GM23338 (cell line): ENCODE measurements at regions not wholly inside any gene's neighbourhood (a gene's known extent, or its start where the extent isn't known, plus 50 kb on each side); places are given as distances from the start of the nearest gene placed in this dataset.

ENCODE experiments used
- CREB1 ChIP-seq: fragments of 250-450 bp; sonication (Bioruptor Pico); IDR thresholded peaks from 2 replicates; pipeline ENCODE4 v1.5.0; 2020; ENCODE audit warnings: low read depth, mild to moderate bottlenecking, moderate library complexity
- EZH2 ChIP-seq: fragments of 200-600 bp; sonication (generic); IDR thresholded peaks from one replicate; pipeline ENCODE4 v1.8.0; 2017; ENCODE audit warnings: antibody characterized with exemption, mild to moderate bottlenecking, low read depth; ENCODE audit not compliant: unreplicated experiment
- EZH2phosphoT487 ChIP-seq: fragments of 200-600 bp; sonication (generic); IDR thresholded peaks from one replicate; pipeline ENCODE4 v1.8.1; 2018; ENCODE audit warnings: antibody characterized with exemption; ENCODE audit not compliant: unreplicated experiment
- JUNB ChIP-seq: IDR thresholded peaks from one replicate; pipeline ENCODE4 v1.6.1; 2016; ENCODE audit warnings: antibody characterized with exemption; ENCODE audit not compliant: unreplicated experiment
- POLR2AphosphoS5 ChIP-seq: IDR thresholded peaks from 2 replicates; pipeline ENCODE4 v1.6.1; 2016; ENCODE audit warnings: antibody characterized with exemption, low read depth
- STAT1 ChIP-seq: IDR thresholded peaks from one replicate; pipeline ENCODE4 v1.6.1; 2016; ENCODE audit warnings: antibody characterized with exemption; ENCODE audit not compliant: unreplicated experiment
- ZNF114 ChIP-seq: fragments of 250-450 bp; sonication (Bioruptor Pico); IDR thresholded peaks from 2 replicates; pipeline ENCODE4 v1.5.0; 2020; ENCODE audit warnings: mild to moderate bottlenecking, moderate library complexity
- ZNF331 ChIP-seq: fragments of 250-450 bp; sonication (Bioruptor Pico); IDR thresholded peaks from 2 replicates; pipeline ENCODE4 v1.5.0; 2020; ENCODE audit warnings: low read depth, mild to moderate bottlenecking, moderate library complexity
- TF ChIP-seq, protein P1 (sequence below), 2 experiments: fragments of 200-600 bp in 1 of 2; sonication (generic) in 1 of 2; conservative IDR thresholded peaks; 2 replicates each; pipeline versions ENCODE4 v1.5.1 to v1.6.1; 2016 to 2017; ENCODE audit warnings: antibody characterized with exemption in 2 of 2, low read depth in 2 of 2, mild to moderate bottlenecking in 2 of 2, moderate library complexity in 1 of 2
- TF ChIP-seq, protein P2 (sequence below): IDR thresholded peaks from one replicate; pipeline ENCODE4 v1.6.1; 2018; ENCODE audit warnings: antibody characterized with exemption; ENCODE audit not compliant: unreplicated experiment
- TF ChIP-seq, protein P3 (sequence below): fragments of 250-450 bp; sonication (Bioruptor Pico); IDR thresholded peaks from 2 replicates; pipeline ENCODE4 v1.5.0; 2020; ENCODE audit warnings: mild to moderate bottlenecking, moderate library complexity

DNA sequence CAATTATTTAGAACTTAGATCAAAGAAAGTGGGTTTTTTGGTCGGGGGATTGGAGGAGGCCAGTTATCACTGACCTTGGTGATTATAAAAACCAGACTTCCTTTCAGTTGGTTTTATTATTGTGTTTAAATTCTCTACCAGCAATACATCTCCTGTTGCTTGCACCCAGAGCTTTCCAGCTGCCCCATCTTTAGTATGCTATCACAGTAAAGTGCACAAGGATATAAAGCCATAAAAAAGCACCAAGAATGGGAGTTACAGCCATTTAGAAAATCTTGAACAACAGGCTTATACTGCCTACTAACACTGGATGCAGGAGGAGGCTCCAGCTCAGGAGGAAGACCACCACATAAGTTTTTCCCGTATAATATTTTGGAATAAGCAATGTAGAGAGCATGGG lies 148.7 kb upstream of the OSR1 start:
- TF ChIP-seq, protein P1, sequence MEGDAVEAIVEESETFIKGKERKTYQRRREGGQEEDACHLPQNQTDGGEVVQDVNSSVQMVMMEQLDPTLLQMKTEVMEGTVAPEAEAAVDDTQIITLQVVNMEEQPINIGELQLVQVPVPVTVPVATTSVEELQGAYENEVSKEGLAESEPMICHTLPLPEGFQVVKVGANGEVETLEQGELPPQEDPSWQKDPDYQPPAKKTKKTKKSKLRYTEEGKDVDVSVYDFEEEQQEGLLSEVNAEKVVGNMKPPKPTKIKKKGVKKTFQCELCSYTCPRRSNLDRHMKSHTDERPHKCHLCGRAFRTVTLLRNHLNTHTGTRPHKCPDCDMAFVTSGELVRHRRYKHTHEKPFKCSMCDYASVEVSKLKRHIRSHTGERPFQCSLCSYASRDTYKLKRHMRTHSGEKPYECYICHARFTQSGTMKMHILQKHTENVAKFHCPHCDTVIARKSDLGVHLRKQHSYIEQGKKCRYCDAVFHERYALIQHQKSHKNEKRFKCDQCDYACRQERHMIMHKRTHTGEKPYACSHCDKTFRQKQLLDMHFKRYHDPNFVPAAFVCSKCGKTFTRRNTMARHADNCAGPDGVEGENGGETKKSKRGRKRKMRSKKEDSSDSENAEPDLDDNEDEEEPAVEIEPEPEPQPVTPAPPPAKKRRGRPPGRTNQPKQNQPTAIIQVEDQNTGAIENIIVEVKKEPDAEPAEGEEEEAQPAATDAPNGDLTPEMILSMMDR (conservative IDR thresholded peaks at IDR 0.05; ENCODE audit: low read depth in 2 of 2): no peak
- TF ChIP-seq EZH2phosphoT487 (no peak), JUNB (no peak), EZH2 (no peak), POLR2AphosphoS5 (no peak), ZNF114 (CRISPR knock-in tag) (no peak), CREB1 (CRISPR knock-in tag) (no peak), ZNF331 (no peak), STAT1 (no peak)
- TF ChIP-seq, protein P2, sequence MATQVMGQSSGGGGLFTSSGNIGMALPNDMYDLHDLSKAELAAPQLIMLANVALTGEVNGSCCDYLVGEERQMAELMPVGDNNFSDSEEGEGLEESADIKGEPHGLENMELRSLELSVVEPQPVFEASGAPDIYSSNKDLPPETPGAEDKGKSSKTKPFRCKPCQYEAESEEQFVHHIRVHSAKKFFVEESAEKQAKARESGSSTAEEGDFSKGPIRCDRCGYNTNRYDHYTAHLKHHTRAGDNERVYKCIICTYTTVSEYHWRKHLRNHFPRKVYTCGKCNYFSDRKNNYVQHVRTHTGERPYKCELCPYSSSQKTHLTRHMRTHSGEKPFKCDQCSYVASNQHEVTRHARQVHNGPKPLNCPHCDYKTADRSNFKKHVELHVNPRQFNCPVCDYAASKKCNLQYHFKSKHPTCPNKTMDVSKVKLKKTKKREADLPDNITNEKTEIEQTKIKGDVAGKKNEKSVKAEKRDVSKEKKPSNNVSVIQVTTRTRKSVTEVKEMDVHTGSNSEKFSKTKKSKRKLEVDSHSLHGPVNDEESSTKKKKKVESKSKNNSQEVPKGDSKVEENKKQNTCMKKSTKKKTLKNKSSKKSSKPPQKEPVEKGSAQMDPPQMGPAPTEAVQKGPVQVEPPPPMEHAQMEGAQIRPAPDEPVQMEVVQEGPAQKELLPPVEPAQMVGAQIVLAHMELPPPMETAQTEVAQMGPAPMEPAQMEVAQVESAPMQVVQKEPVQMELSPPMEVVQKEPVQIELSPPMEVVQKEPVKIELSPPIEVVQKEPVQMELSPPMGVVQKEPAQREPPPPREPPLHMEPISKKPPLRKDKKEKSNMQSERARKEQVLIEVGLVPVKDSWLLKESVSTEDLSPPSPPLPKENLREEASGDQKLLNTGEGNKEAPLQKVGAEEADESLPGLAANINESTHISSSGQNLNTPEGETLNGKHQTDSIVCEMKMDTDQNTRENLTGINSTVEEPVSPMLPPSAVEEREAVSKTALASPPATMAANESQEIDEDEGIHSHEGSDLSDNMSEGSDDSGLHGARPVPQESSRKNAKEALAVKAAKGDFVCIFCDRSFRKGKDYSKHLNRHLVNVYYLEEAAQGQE: no peak
- TF ChIP-seq, protein P3, sequence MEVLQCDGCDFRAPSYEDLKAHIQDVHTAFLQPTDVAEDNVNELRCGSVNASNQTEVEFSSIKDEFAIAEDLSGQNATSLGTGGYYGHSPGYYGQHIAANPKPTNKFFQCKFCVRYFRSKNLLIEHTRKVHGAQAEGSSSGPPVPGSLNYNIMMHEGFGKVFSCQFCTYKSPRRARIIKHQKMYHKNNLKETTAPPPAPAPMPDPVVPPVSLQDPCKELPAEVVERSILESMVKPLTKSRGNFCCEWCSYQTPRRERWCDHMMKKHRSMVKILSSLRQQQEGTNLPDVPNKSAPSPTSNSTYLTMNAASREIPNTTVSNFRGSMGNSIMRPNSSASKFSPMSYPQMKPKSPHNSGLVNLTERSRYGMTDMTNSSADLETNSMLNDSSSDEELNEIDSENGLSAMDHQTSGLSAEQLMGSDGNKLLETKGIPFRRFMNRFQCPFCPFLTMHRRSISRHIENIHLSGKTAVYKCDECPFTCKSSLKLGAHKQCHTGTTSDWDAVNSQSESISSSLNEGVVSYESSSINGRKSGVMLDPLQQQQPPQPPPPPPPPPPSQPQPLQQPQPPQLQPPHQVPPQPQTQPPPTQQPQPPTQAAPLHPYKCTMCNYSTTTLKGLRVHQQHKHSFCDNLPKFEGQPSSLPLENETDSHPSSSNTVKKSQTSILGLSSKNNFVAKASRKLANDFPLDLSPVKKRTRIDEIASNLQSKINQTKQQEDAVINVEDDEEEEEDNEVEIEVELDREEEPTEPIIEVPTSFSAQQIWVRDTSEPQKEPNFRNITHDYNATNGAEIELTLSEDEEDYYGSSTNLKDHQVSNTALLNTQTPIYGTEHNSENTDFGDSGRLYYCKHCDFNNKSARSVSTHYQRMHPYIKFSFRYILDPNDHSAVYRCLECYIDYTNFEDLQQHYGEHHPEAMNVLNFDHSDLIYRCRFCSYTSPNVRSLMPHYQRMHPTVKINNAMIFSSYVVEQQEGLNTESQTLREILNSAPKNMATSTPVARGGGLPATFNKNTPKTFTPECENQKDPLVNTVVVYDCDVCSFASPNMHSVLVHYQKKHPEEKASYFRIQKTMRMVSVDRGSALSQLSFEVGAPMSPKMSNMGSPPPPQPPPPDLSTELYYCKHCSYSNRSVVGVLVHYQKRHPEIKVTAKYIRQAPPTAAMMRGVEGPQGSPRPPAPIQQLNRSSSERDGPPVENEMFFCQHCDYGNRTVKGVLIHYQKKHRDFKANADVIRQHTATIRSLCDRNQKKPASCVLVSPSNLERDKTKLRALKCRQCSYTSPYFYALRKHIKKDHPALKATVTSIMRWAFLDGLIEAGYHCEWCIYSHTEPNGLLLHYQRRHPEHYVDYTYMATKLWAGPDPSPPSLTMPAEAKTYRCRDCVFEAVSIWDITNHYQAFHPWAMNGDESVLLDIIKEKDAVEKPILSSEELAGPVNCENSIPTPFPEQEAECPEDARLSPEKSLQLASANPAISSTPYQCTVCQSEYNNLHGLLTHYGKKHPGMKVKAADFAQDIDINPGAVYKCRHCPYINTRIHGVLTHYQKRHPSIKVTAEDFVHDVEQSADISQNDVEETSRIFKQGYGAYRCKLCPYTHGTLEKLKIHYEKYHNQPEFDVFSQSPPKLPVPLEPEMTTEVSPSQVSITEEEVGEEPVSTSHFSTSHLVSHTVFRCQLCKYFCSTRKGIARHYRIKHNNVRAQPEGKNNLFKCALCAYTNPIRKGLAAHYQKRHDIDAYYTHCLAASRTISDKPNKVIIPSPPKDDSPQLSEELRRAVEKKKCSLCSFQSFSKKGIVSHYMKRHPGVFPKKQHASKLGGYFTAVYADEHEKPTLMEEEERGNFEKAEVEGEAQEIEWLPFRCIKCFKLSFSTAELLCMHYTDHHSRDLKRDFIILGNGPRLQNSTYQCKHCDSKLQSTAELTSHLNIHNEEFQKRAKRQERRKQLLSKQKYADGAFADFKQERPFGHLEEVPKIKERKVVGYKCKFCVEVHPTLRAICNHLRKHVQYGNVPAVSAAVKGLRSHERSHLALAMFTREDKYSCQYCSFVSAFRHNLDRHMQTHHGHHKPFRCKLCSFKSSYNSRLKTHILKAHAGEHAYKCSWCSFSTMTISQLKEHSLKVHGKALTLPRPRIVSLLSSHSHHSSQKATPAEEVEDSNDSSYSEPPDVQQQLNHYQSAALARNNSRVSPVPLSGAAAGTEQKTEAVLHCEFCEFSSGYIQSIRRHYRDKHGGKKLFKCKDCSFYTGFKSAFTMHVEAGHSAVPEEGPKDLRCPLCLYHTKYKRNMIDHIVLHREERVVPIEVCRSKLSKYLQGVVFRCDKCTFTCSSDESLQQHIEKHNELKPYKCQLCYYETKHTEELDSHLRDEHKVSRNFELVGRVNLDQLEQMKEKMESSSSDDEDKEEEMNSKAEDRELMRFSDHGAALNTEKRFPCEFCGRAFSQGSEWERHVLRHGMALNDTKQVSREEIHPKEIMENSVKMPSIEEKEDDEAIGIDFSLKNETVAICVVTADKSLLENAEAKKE (CRISPR knock-in tag): no peak
